Skeletal muscle tissue (tissue), 3 donors: ENCODE measurements at regions not wholly inside any gene's neighbourhood (a gene's known extent, or its start where the extent isn't known, plus 50 kb on each side); places are given as distances from the start of the nearest gene placed in this dataset.

Experiments
- H3K27ac ChIP-seq: one replicate; pipeline ENCODE4 v1.7.0; 2013; ENCODE audit warnings: mild to moderate bottlenecking, low read depth, low read length, inconsistent platforms
- H3K27me3 ChIP-seq, 3 donors: one replicate each; pipeline ENCODE4 v1.7.0; 2013; ENCODE audit warnings: low read length in 3 of 3; ENCODE audit not compliant: control insufficient read depth in 3 of 3, insufficient read depth in 3 of 3
- H3K36me3 ChIP-seq, 3 donors: one replicate each; pipeline ENCODE4 v1.7.0; 2013; ENCODE audit warnings: low read length in 3 of 3; ENCODE audit not compliant: control insufficient read depth in 3 of 3, insufficient read depth in 3 of 3
- H3K4me1 ChIP-seq, 3 donors: one replicate each; pipeline ENCODE4 v1.7.0; 2013; ENCODE audit warnings: low read length in 3 of 3, mild to moderate bottlenecking in 3 of 3; ENCODE audit not compliant: control insufficient read depth in 3 of 3, insufficient read depth in 3 of 3
- H3K4me3 ChIP-seq, 3 donors: one replicate each; pipeline ENCODE4 v1.7.0; 2013; ENCODE audit warnings: low read length in 3 of 3
- H3K9ac ChIP-seq, 3 donors: one replicate each; pipeline ENCODE4 v1.7.0; 2013; ENCODE audit warnings: low read length in 3 of 3, mild to moderate bottlenecking in 3 of 3, moderate library complexity in 2 of 3, low read depth in 1 of 3
- H3K9me3 ChIP-seq, 3 donors: one replicate each; pipeline ENCODE4 v1.7.0; 2013; ENCODE audit warnings: low read length in 3 of 3; ENCODE audit not compliant: control insufficient read depth in 3 of 3
- donor health status: Osteomylitis.

- Histone ChIP-seq H3K9ac (no peak overlapping the region), H3K27ac (no peak overlapping the region), H3K4me1 (no peaks in the 10 kb centered on the region), H3K9me3 (no peaks in the 10 kb centered on the region), H3K36me3 (no peaks in the 10 kb centered on the region), H3K27me3 (no peaks in the 10 kb centered on the region), H3K4me3 (no peak overlapping the region)
Measured at GRCh38 chr2:193900292-193900691, 1705.6 kb upstream of the TMEFF2 start.

DNA sequence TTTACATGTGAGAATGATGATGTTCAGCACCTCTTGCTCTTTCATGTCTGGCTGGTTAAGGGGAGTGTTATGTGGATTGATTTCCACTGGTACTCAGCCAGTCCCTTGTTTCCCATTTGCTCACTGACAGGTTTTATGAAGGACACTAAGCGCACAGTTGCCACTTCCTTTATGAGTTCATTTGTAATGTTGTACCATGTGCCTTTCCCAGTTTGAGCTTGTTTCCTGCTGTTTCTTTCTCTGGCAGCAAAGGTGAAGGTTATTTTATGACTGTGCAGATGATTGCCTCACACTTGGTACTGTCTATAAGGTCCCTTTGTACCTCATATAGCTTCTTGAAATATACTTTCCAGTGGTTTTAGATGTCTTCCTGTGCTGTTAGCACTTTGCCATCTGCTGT, 1700.5 kb upstream of the TMEFF2 start:
- no peak overlapping the region for H3K27ac ChIP-seq
- no peak overlapping the region for H3K9ac ChIP-seq
- no peaks in the 10 kb centered on the region for H3K27me3 ChIP-seq
- H3K36me3 ChIP-seq, result no peaks in the 10 kb centered on the region
- no peaks in the 10 kb centered on the region for H3K4me1 ChIP-seq
- H3K9me3 ChIP-seq, result no peaks in the 10 kb centered on the region
- H3K4me3 ChIP-seq, result no peak overlapping the region

DNA sequence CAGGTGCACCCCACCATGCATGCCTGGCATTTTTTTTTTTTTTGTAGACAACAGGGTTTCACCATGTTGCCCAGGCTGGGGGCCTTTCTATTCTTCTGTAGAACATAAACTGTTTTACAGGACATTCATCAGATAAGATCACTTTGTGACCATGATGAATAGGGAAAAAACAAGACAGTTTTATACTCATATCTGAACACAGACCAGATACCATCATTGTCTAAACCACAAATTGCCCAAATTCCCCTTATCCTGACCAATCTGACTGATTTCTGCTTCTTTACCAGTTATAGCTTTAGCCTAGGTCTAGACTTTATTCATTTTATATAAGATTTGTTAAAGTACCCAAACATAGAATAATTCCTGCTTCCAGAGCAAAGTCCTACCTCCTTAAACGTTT, 1699.3 kb upstream of the TMEFF2 start:
- Histone ChIP-seq H3K27ac (no peak overlapping the region), H3K9me3 (no peaks in the 10 kb centered on the region), H3K4me1 (no peaks in the 10 kb centered on the region), H3K9ac (no peak overlapping the region), H3K36me3 (no peaks in the 10 kb centered on the region), H3K27me3 (no peaks in the 10 kb centered on the region), H3K4me3 (no peak overlapping the region)

DNA sequence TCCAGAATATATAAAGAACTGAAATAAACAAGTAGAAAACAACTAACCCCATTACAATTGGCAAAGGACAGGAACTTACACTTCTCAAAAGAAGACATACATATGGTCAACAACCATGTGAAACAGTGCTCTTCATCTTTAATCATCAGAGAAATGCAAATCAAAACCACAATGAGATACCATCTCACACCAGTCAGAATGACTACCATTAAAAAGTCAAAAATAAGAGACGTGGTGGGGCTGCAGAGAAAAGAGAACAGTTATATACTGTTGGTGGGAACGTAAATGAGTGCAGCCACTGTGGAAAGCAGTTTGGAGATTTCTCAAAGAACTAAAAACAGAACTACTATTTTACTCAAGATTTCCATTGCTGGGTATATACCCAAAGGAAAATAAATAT, 1696.3 kb upstream of the TMEFF2 start:
- Histone ChIP-seq H3K9ac (no peak overlapping the region), H3K36me3 (no peaks in the 10 kb centered on the region), H3K27ac (no peak overlapping the region), H3K27me3 (no peaks in the 10 kb centered on the region), H3K4me1 (no peaks in the 10 kb centered on the region), H3K4me3 (no peak overlapping the region), H3K9me3 (no peaks in the 10 kb centered on the region)

GRCh38 chr2:193885419-193885818, 1690.7 kb upstream of the TMEFF2 start:
- Histone ChIP-seq H3K9ac (no peak overlapping the region), H3K4me1 (no peaks in the 10 kb centered on the region), H3K27ac (no peak overlapping the region), H3K27me3 (no peaks in the 10 kb centered on the region), H3K9me3 (no peaks in the 10 kb centered on the region), H3K4me3 (no peak overlapping the region), H3K36me3 (no peaks in the 10 kb centered on the region)

GRCh38 chr2:193883820-193884219, 1689.1 kb upstream of the TMEFF2 start:
- no peak overlapping the region for H3K27ac ChIP-seq
- no peaks in the 10 kb centered on the region for H3K4me1 ChIP-seq
- no peak overlapping the region for H3K4me3 ChIP-seq
- no peaks in the 10 kb centered on the region for H3K36me3 ChIP-seq
- H3K27me3 ChIP-seq, result no peaks in the 10 kb centered on the region
- no peaks in the 10 kb centered on the region for H3K9me3 ChIP-seq
- no peak overlapping the region for H3K9ac ChIP-seq

DNA sequence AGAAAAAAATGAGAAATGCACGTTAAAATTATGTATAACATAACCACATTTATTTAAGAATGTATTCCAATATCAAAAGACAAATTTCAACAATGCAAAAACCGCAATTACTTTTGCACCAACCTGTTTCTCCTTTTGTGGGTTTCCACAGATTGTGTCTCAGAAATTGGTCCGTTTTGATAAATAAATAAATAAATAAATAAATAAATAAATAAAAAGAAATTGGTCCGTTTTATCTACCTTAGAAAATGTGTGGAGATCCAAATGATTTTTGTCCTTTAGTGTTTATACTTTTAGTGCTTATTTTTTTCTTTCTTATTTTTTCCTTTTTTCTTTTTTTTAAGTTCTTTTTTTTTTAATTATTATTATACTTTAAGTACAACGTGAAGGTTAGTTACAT, 1682.2 kb upstream of the TMEFF2 start:
- H3K27ac ChIP-seq, result no peak overlapping the region
- no peak overlapping the region for H3K9ac ChIP-seq
- H3K27me3 ChIP-seq, result no peaks in the 10 kb centered on the region
- no peak overlapping the region for H3K4me3 ChIP-seq
- H3K4me1 ChIP-seq, result no peaks in the 10 kb centered on the region
- no peaks in the 10 kb centered on the region for H3K9me3 ChIP-seq
- no peaks in the 10 kb centered on the region for H3K36me3 ChIP-seq

- no peak overlapping the region for H3K9ac ChIP-seq
- H3K27ac ChIP-seq, result no peak overlapping the region
- no peaks in the 10 kb centered on the region for H3K36me3 ChIP-seq
- no peaks in the 10 kb centered on the region for H3K4me1 ChIP-seq
- H3K9me3 ChIP-seq, result peaks cover 0 to 2% (median 0%) of the 10 kb centered on the region in 3 donors
- no peaks in the 10 kb centered on the region for H3K27me3 ChIP-seq
- no peak overlapping the region for H3K4me3 ChIP-seq
Measured at GRCh38 chr2:193869564-193869963, 1674.8 kb upstream of the TMEFF2 start.

- Histone ChIP-seq H3K4me1 (no peaks in the 10 kb centered on the region), H3K27me3 (no peaks in the 10 kb centered on the region), H3K36me3 (no peaks in the 10 kb centered on the region), H3K9ac (no peak overlapping the region), H3K9me3 (peaks cover 0 to 2% (median 0%) of the 10 kb centered on the region in 3 donors), H3K27ac (no peak overlapping the region), H3K4me3 (no peak overlapping the region)
Measured at GRCh38 chr2:193868833-193869232, 1674.1 kb upstream of the TMEFF2 start.

- H3K9me3 ChIP-seq, result peaks cover 0 to 2% (median 0%) of the 10 kb centered on the region in 3 donors
- H3K36me3 ChIP-seq, result no peaks in the 10 kb centered on the region
- no peak overlapping the region for H3K27ac ChIP-seq
- H3K4me3 ChIP-seq, result no peak overlapping the region
- H3K4me1 ChIP-seq, result no peaks in the 10 kb centered on the region
- H3K9ac ChIP-seq, result no peak overlapping the region
- no peaks in the 10 kb centered on the region for H3K27me3 ChIP-seq
Measured at GRCh38 chr2:193868132-193868531, 1673.4 kb upstream of the TMEFF2 start.

DNA sequence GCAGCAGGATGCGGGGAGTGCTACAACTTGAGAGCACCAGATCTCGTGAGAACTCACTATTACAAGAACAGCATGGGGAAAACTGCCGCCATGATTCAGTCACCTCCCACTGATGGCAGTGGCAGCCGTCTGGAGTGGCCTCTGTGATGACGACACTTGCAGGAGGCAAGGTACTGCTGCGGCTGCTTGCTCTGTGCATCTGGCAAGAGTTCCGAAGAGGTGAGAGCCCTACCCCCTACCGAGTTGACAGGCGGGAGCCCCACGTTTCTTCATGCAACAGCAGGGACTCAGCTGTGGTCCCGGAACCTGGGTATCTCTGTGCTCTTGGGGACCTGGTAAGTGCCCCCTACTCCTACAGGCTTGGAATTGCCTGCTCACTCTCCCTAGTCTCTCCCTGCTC, 1672.7 kb upstream of the TMEFF2 start:
- H3K27ac ChIP-seq, result no peak overlapping the region
- H3K9me3 ChIP-seq, result peaks cover 0 to 2% (median 0%) of the 10 kb centered on the region in 3 donors
- no peaks in the 10 kb centered on the region for H3K27me3 ChIP-seq
- H3K4me1 ChIP-seq, result no peaks in the 10 kb centered on the region
- H3K36me3 ChIP-seq, result no peaks in the 10 kb centered on the region
- no peak overlapping the region for H3K4me3 ChIP-seq
- no peak overlapping the region for H3K9ac ChIP-seq
